ENCODE measurements at regions not wholly inside any gene's neighbourhood (a gene's known extent, or its start where the extent isn't known, plus 50 kb on each side); places are given as distances from the start of the nearest gene placed in this dataset.
"Not testable (repeated sequence)": the region's sequence is repeated elsewhere in the genome, so short reads cannot be mapped to it uniquely, and the experiment has no call there.

DNA sequence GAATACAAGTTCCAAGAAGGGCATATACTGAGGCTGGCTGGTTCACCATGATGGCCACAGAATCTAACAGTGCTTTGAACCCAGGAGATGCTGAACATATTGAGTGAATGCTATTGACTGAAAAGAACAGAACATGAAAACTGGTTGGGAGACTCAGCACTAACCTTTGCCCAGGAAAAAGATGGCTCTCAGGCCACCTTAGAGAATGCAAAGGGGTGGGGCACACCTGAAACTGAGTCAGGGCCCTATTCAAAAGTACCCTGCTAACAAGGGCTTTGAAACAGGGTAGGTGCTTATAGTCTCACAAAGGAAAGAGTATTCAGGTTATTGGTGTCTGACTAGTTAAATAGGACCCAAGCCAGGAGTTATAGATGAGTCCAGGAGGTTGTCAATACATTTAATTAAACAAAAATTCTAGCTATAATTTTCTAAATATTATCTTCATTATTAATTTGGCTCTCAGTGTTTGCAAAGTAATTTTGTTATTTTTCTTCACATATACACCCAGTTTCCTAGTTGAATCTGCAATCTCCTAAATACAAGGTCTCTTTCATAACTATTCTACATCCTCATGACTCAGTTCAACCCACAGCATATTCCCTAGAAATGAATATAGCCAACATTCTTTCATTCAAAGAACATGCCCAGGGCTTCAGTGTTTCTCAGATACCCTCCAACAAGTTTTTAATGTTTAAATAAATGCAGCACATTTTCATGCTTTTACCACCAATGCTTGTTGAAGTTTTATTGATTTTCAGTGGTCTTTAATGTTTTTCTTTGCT lies 144.2 kb upstream of the RAPGEF2 start:
- no peak for DNase-seq (ENCODE audit: low spot score)

DNA sequence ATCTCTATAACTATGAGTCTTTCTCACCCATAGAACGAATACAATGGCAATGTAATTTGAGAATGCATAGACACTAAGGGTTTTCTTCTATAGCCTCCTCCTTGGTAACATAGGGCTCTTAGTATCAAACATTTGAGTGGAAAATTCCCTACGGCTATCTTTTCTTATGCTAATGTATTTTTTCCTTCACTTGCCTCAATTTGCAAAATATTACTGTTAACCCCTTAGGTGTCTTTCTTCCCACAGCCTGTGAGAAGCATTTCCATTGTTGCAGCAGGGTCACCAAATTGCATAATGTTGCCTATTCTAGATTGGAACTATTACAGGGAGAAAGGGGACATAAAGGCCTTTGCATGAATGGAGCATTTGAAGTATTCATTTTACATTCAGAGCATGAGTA lies 140.5 kb upstream of the RAPGEF2 start:
- DNase-seq (ENCODE audit: low spot score), result no peak

DNA sequence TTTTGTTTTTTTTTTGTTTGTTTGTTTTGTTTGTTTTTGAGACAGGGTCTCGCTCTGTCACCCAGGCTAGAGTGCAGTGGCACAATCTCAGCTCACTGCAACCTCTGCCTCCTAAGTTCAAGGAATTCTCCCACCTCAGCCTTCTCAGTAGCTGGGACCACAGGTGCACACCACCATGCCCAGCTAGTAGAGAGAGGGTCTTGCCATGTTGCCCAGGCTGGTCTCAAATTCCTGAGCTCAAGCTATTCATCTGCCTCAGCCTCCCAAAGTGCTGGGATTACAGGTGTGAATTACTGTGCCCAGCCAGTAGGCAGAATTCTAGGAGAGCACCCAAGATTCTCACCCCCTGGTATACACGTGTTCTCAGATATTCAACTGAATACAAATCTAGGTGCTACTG lies 139.6 kb upstream of the RAPGEF2 start:
- not testable (repeated sequence) for DNase-seq (ENCODE audit: low spot score)

DNA sequence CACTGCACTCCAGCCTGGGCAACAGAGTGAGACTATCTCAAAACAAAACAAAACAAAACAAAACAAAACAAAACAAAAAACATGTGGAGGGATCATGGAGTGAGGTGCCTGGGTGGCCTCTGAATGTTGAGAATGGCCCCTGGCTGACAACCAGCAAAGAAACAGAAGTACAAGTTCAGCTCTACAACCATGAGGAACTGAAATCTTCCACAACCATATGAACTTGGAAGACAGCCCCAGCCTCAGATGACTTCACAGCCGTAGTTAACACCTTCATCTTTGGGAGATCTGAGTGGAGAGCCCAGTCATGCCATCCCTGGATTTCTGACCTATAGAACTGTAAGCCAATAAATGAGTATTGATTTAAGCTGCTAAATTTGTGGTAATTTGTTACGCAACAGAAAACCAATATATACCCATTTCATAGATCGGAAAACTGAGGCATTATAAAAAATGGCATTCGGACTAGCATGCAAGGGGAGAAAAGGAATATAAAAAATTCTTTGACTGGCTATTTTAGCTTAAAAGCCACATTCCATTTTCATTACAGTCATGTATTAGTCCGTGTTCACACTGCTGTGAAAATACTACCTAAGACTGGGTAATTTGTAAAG lies 138.7 kb upstream of the RAPGEF2 start:
- DNase-seq (ENCODE audit: low spot score), result no peak

DNA sequence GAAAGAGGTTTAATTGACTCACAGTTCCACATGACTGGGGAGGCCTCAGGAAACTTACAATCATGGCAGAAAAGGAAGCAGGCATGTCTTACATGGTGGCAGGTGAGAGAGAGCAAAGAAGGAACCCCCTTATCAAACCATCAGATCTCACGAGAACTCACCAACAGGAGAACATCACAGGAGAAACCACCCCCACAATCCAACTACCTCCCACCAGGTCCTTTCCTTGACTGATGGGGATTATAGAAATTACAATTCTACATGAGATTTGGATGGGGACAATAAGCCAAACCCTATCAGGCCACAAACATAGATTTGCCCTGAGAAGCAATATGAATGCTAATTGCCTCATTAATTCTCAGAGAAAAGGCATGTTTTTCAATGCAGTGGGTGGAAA lies 138.2 kb upstream of the RAPGEF2 start:
- DNase-seq (ENCODE audit: low spot score), result no peak

DNA sequence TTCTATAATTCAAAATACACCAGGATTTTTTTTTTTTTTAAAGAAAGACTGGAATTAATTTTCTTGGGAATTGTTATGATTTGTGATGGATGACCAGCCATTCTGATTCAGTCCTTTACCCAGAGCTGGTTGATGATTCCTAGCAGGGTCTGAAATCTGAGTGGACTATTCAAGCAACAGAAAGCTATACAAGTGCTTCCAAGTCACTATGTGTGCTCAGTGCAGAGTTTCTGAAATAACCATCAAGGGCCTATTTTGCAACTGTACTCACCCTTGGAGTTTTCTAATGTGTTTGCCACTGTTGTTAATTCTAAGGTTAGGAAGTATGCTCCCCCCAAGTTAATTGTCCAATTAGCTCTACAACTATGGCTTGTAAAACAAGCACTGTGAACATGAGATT lies 137.7 kb upstream of the RAPGEF2 start:
- no peak for DNase-seq (ENCODE audit: low spot score)

DNA sequence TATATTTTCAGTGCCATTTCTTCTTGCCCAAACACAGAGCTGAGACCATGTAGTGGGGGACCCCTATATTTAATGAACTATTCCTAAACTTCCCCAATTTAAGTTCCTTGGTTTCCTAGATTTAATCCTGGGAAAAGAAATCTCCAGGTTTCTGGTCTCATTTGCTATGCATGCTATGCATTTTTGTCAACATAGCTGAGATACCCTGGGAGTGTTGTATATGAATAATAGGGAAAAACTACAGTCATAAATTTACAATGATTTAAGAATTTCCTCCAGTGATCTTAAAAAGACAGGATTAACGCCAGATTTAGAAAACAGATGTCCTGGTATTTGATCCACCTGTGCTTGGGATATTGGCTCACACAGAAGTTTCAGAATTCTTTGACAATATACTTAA lies 136.8 kb upstream of the RAPGEF2 start:
- DNase-seq (ENCODE audit: low spot score), result no peak

DNA sequence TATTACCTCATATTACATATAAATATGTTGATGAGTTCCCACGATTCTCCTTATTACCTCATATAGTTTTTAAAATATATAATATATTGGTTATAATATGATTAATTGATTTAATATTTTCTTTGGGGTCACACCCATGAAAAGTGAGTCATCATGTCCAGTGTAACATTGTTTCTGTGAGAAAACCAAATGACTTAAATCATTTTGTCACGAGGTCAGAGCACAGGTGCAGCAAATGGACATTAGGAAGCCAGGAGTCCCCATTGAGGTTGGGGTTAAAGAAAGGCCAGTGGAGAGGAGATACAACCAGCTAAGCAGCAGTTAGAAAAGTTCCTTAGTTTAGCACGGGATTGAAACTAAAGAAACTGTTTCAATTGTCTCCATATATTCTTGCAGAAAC lies 133.9 kb upstream of the RAPGEF2 start:
- DNase-seq (ENCODE audit: low spot score), result no peak

DNA sequence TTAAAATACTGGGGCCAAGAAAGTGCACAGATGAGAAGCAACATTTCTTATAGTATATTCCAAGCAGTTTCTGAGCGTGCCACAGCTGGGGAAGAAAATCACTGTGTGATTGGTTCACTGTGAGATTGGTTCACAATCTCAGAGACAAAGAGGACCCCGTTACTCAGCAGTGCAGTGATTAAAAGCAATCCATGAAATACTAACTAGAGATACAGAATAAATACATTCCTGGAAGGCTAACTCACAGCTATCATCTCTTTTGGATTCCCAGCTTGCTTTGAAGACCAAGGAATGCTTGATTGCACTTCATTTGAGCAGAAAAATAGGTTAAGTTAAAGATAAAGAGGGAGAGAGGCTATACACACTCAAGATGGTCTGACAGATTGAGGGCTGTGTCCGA lies 132.1 kb upstream of the RAPGEF2 start:
- DNase-seq (ENCODE audit: low spot score), result no peak

DNA sequence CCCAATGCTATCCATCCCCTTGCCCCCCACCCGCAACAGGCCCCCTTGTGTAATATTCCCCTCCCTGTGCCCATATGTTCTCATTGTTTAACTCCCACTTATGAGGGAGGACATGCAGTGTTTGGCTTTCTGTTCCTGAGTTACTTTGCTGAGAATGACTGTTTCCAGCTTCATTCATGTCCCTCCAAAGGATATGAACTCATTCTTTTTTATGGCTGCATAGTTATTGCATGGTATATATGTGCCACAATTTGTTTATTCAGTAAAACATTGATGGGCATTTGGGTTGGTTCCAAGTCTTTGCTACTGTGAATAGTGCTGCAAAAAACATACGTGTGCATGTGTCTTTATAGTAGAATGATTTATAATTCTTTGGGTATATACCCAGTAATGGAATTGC lies 128.4 kb upstream of the RAPGEF2 start:
- not testable (repeated sequence) for DNase-seq (ENCODE audit: low spot score)

DNA sequence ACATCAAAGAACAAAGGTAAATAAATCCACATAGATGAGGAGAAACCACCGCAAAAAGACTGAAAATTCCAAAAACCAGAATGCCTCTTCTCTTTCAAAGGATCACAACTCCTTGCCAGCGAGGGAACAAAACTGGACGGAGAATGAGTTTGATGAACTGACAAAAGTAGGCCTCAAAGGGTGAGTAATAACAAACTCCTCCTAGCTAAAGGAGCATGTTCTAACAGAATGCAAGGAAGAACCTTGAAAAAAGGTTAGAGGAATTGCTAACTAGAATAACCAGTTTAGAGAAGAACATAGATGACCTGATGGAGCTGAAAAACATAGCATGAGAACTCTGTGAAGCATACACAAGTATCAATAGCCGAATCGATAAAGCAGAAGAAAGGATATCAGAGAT lies 122.2 kb upstream of the RAPGEF2 start:
- not testable (repeated sequence) for DNase-seq (ENCODE audit: low spot score)

DNA sequence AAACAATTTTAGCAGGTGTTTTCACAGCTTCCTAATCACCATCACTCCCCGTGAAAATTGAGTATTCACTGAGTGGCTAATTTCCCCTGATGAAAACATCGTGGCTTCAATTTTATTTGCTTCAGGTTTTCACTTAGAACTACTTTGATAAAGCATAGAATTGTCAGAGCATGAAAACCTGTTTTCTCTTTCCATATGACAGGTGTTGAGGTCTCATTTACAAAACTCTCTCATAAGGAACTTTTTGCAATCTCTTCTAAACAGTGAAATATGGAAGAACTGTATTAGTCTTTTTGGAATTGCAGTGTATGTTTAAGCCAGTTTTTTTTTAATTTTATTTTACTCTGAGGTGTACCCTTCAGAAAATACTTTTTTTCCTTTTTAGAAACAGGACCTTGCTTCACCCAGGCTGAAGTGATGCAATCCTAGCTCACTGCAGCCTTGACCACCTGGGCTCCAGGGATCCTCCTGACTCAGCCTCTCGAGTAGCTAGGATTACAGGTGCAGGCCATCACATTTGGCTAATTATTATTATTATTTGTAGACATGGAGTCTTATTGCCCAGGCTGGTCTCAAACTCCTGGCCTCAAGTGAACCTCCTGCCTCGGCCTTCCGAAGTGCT lies 111.2 kb upstream of the RAPGEF2 start:
- DNase-seq (ENCODE audit: low spot score), result no peak

DNA sequence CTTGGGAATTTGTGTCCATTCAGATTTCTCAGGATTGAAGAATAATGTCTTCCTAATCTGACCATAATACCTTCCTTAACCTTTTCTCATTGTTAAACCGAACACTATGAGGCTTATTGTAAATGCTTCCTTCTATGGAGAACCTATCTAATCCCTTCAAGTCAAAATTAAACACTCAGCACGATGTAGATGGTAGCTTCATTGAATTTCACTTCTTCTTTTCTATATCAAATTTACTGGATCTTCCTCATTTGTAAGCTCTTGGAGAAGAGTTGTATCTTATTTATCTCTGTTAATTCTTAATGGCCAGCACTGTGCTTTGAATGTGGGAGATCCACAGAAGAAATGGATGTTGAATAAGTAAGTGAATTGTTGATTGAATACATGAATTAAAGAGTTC lies 109.0 kb upstream of the RAPGEF2 start:
- DNase-seq (ENCODE audit: low spot score), result peak; percentile 22

DNA sequence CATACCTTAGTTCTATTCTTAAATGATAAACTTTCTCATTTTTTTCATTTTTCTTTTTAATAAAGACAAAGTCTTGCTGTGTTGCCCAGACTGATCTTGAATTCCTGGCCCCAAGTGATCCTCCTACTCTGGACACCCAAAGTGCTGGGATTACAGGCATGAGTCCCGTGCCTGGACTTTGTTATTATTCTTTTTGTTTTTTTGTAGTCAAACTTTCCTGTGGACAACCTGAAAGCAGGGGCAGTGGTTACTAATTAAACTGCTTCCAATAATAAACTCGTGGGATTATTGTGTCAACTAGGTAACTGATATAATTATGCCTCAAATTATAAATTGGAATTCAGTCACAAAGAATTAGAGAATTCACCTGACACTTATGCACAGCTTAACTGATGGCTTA lies 107.8 kb upstream of the RAPGEF2 start:
- DNase-seq (ENCODE audit: low spot score), result no peak

DNA sequence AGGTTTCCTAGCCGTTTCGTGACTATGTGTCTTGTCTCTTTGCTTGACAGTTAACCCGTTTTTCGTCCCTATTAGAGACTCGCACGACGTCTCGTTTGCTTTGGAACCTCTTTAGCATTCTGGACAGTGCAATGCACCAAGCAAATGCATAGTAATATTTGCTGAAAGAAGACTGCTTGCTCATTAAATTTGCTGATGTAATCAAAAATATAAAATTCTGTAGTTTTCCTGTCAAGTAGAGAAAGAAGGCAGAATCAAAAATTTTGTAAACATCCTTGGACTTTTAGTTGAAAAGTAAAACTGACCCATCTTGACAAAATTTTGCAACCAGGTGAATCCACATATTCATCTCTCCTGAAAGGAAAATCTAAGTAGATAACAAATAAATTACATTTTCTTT lies 106.9 kb upstream of the RAPGEF2 start:
- DNase-seq (ENCODE audit: low spot score), result no peak

DNA sequence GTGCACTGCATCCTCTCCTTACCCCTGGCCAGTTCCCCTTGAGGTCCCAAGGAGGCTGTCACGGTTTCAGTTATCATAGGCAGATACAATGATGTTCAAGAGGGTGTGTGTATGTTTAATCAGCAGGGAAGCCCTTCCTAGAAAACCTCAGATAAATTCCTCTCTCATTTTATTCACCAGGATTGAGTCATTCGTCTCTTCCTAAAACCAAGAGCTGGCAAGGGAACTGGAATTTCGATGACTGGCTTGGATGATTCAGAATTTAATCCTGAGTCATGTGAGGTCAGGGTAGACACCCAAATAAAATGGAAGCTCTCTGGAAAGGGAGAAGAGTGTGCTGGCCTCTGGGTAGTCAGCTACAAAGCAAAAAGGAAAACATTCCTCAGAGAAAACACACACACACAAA lies 106.2 kb upstream of the RAPGEF2 start:
- no peak for DNase-seq (ENCODE audit: low spot score)

DNA sequence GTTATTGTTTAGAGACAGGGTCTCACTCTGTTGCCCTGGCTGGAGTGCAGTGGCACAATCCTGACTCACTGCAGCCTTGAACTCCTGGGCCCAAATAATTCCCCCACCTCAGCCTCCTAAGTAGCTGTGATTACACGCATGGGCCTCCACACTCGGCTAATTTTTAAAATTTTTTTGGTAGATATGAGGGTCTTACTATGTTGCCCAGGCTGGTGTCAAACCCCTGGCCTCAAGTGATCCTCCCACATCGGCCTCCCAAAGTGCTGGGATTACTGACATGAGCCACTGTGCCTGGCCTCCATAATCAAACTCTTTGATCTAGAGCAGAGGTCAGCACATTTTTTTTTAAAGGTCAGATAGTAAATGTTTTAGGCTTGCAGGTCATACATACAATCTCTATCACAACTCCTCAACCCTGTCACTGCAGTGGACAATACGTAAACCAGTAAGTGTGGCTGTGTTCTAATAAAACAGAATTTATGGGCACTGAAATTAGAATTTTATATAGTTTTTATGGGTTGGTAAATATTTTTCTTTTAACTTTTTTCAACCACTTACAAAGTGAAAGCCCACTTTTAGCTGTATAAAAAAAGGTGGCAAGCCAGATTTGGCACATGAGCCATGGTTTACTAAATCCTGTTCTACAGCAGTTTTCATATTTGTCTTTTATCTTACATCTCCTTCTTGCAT lies 105.1 kb upstream of the RAPGEF2 start:
- no peak for DNase-seq (ENCODE audit: low spot score)

DNA sequence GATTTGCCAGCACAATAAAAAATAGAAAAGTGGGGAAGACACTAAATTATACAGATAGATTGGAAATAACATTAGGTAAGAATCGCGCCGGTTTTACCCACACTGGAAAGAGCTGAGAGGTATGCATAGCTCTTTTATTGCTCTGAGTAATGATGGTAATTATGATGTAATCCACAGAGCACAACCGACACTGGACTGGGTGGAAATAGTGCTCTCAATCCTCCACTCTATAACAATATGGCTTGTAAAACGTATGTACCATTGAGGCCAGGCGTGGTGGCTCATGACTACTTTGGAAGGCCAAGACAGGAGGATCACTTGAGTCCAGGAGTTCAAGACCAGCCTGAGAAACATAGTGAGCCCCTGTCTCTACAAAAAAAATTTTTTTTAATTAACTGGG lies 104.3 kb upstream of the RAPGEF2 start:
- no peak for DNase-seq (ENCODE audit: low spot score)

DNA sequence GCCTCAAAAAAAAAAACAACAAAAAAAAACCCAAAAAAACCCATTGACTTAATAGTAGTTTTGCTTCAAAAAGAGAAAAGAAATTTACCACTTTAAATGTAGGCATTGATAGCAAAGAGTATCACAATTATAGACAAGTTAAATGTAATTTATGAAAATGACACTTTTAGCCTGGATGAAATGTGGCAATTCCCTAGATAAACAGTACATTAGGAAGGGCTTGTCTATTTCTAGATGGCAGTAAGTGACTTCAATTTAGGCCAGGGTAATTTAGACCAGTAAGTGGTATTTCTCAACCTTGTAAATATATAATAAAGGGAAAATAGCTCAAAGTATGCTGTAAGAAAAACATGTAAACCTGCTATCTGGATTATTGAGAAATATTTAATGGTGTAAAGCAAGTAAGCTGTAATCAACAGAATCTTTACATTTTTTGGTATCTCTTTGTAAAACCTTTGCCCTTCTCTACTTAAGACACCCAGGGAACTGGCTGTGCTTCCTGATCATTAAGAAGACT lies 103.7 kb upstream of the RAPGEF2 start:
- no peak for DNase-seq (ENCODE audit: low spot score)

DNA sequence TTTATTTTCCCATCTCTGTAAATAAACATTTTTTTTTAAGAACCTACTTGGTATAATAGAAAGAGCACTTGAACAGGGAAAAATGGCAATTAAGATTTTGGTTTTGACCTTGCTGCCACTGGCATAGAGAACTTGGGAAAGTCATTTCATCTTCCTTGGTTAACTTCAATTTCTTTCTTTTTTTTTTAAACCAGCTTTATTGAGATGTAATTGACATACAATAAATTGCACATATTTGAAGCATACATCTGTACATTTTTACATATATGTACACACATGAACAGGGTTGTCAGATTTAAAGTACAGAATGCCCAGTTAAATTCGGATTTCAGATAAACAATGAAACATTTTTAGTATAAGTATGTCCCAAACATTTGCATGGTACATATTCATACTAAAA lies 103.0 kb upstream of the RAPGEF2 start:
- DNase-seq (ENCODE audit: low spot score), result no peak

DNA sequence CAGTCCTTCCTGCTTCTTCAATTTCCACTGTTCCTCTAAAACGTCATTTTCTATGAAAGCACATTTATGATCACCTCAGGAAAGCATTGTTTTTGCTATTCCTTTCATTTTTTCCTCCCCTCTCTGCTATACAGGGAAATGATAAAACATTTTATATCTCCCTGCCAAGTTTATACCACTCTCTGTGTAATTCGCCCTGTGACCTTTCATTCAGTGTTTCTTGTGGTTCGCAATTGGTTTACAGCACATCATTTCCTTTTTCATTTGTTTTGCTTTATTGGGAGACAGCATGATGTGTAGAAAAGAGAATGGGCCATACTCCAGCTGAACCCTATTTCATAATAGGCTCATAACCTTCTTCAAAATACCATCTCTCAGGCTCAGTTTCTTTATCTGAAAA lies 99.9 kb upstream of the RAPGEF2 start:
- DNase-seq (ENCODE audit: low spot score), result no peak

DNA sequence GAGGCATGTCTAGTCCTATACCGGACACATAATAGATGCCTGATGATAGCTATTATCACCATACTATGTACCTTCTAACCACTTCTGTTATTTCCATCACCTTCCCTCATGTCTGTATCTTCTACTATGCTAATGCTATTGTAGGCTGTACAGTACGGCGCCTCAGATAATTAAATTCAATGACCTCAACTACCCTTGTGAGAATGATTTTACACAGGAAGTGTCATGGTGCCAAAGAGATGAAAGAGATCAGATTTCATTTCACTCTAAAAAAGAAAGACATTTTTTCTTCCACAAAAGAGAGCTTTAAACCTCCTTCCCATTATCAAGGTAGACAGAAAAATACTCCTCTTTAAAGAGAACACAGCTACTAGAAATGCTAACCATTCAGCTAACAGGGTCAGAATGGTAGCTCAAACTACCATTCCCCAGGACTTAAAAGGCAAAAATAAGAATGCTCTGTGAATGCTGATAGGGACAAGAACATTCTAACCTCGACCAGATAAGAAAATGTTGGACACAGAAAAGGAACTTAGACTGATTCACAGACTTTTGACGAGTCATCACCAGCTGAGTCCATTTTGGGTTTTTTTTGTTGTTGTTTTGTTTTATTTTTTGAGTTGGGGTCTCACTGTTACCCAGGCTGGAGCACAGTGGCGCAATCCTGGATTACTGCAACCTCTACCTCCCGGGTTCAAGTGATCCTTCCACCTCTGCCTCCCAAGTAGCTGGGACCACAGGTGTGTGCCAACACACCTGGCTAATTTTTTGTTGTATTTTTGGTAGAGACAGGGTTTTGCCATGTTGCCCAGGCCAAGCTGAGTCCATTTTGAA lies 99.2 kb upstream of the RAPGEF2 start:
- no peak for DNase-seq (ENCODE audit: low spot score)

All from NAMALWA (cell line).